ENCODE measurements at regions not wholly inside any gene's neighbourhood (a gene's known extent, or its start where the extent isn't known, plus 50 kb on each side); places are given as distances from the start of the nearest gene placed in this dataset.

- no peaks in the 10 kb centered on the region for H3K36me3 ChIP-seq (ENCODE audit: insufficient read depth, low read length)
- no peaks in the 10 kb centered on the region for H4K20me1 ChIP-seq (ENCODE audit: insufficient read depth, low read length)
- no peak overlapping the region for H2AFZ ChIP-seq (ENCODE audit: low read length)
- H3K4me2 ChIP-seq (ENCODE audit: low read length) = no peak overlapping the region
- H3K27ac ChIP-seq (ENCODE audit: low read depth, low read length, poor library complexity, severe bottlenecking) = no peak overlapping the region
- H3K4me1 ChIP-seq (ENCODE audit: insufficient read depth, low read length, poor library complexity, severe bottlenecking) = no peaks in the 10 kb centered on the region
- no peaks in the 10 kb centered on the region for H3K9me3 ChIP-seq (ENCODE audit: low read length)
- BruUV-seq (replicated peaks) = no TSS peak
- no peaks in the 10 kb centered on the region for H3K9me2 ChIP-seq (ENCODE audit: insufficient read depth, low read length)
- DNase-seq (ENCODE audit: low spot score) = no peak
- H3K4me3 ChIP-seq (ENCODE audit: low read depth, low read length, poor library complexity, severe bottlenecking) = no peak overlapping the region
- ChIA-PET CTCF (ENCODE audit: unreplicated experiment) (no interaction called here), POLR2A (interaction anchor here (0.6 kb wide), 1 partner anchor 375 kb away, joined by 4 read pairs; no protein-coding TSS in a partner anchor)
- no peaks in the 10 kb centered on the region for H3K79me2 ChIP-seq (ENCODE audit: insufficient read depth, low read depth, low read length)
- TF ChIP-seq EZH2phosphoT487 (IDR thresholded peaks at IDR 0.05; ENCODE audit: borderline replicate concordance, low read depth, low read length) = no peak
- TF ChIP-seq CTCF (conservative IDR thresholded peaks at IDR 0.05; ENCODE audit: low read length) = no peak
- intact Hi-C loops (cut with micrococcal nuclease; ENCODE audit: unreplicated experiment) = no loop called here
Measured at GRCh38 chr1:56080123-56080522, 499.2 kb downstream of the PLPP3 start.

- no peaks in the 10 kb centered on the region for H3K4me1 ChIP-seq (ENCODE audit: insufficient read depth, low read length, poor library complexity, severe bottlenecking)
- no peak overlapping the region for H3K4me2 ChIP-seq (ENCODE audit: low read length)
- ChIA-PET CTCF (ENCODE audit: unreplicated experiment) (no interaction called here), POLR2A (no interaction called here)
- intact Hi-C loops (cut with micrococcal nuclease; ENCODE audit: unreplicated experiment) = no loop called here
- no peaks in the 10 kb centered on the region for H3K36me3 ChIP-seq (ENCODE audit: insufficient read depth, low read length)
- H3K27ac ChIP-seq (ENCODE audit: low read depth, low read length, poor library complexity, severe bottlenecking) = no peak overlapping the region
- no TSS peak for BruUV-seq (replicated peaks)
- no peaks in the 10 kb centered on the region for H3K9me3 ChIP-seq (ENCODE audit: low read length)
- no peak for DNase-seq (ENCODE audit: low spot score)
- H2AFZ ChIP-seq (ENCODE audit: low read length) = no peak overlapping the region
- H4K20me1 ChIP-seq (ENCODE audit: insufficient read depth, low read length) = no peaks in the 10 kb centered on the region
- TF ChIP-seq EZH2phosphoT487 (IDR thresholded peaks at IDR 0.05; ENCODE audit: borderline replicate concordance, low read depth, low read length) = no peak
- TF ChIP-seq CTCF (conservative IDR thresholded peaks at IDR 0.05; ENCODE audit: low read length) = no peak
- no peaks in the 10 kb centered on the region for H3K79me2 ChIP-seq (ENCODE audit: insufficient read depth, low read depth, low read length)
- no peaks in the 10 kb centered on the region for H3K9me2 ChIP-seq (ENCODE audit: insufficient read depth, low read length)
- no peak overlapping the region for H3K4me3 ChIP-seq (ENCODE audit: low read depth, low read length, poor library complexity, severe bottlenecking)
Measured at GRCh38 chr1:56079391-56079790, 500.0 kb downstream of the PLPP3 start.

GRCh38 chr1:56077206-56077605 lies 502.2 kb downstream of the PLPP3 start:
- ChIA-PET CTCF (ENCODE audit: unreplicated experiment) (no interaction called here), POLR2A (interaction anchor here (0.6 to 0.7 kb wide), 2 partner anchors 8 to 17 kb away, joined by 3 to 4 read pairs; no protein-coding TSS in a partner anchor)
- no peaks in the 10 kb centered on the region for H4K20me1 ChIP-seq (ENCODE audit: insufficient read depth, low read length)

More at GRCh38 chr1:56077206-56077605, 502.2 kb downstream of the PLPP3 start:
- H3K36me3 ChIP-seq (ENCODE audit: insufficient read depth, low read length) = no peaks in the 10 kb centered on the region
- no peak overlapping the region for H3K4me2 ChIP-seq (ENCODE audit: low read length)
- TF ChIP-seq EZH2phosphoT487 (IDR thresholded peaks at IDR 0.05; ENCODE audit: borderline replicate concordance, low read depth, low read length) = no peak
- no peak for TF ChIP-seq CTCF (conservative IDR thresholded peaks at IDR 0.05; ENCODE audit: low read length)
- no peak overlapping the region for H3K4me3 ChIP-seq (ENCODE audit: low read depth, low read length, poor library complexity, severe bottlenecking)
- no peaks in the 10 kb centered on the region for H3K79me2 ChIP-seq (ENCODE audit: insufficient read depth, low read depth, low read length)
- H2AFZ ChIP-seq (ENCODE audit: low read length) = no peak overlapping the region
- H3K4me1 ChIP-seq (ENCODE audit: insufficient read depth, low read length, poor library complexity, severe bottlenecking) = no peaks in the 10 kb centered on the region
- no peak overlapping the region for H3K27ac ChIP-seq (ENCODE audit: low read depth, low read length, poor library complexity, severe bottlenecking)
- no peaks in the 10 kb centered on the region for H3K9me2 ChIP-seq (ENCODE audit: insufficient read depth, low read length)
- intact Hi-C loops (cut with micrococcal nuclease; ENCODE audit: unreplicated experiment) = no loop called here
- BruUV-seq (replicated peaks) = no TSS peak
- no peaks in the 10 kb centered on the region for H3K9me3 ChIP-seq (ENCODE audit: low read length)
- DNase-seq (ENCODE audit: low spot score) = no peak
